OCI-LY1 (cell line): ENCODE measurements at regions not wholly inside any gene's neighbourhood (a gene's known extent, or its start where the extent isn't known, plus 50 kb on each side); places are given as distances from the start of the nearest gene placed in this dataset.

Experiments
- H2AFZ ChIP-seq: fragments of 200-600 bp; sonication (generic), shearing (Covaris generic); 2 replicates; pipeline ENCODE4 v1.6.0; 2014; ENCODE audit warnings: antibody characterized with exemption, mild to moderate bottlenecking, low read length
- H3F3A ChIP-seq: fragments of 200-600 bp; sonication (generic), shearing (Covaris generic); 2 replicates; pipeline ENCODE4 v1.6.0; 2014; ENCODE audit warnings: mild to moderate bottlenecking, antibody characterized with exemption, low read length, moderate library complexity; ENCODE audit not compliant: insufficient read depth
- H3K27ac ChIP-seq: fragments of 200-600 bp; sonication (generic); 2 replicates; pipeline ENCODE4 v1.5.1; 2014; ENCODE audit warnings: low read length, mixed run types, mild to moderate bottlenecking, low read depth; ENCODE audit not compliant: poor library complexity, severe bottlenecking
- H3K27me3 ChIP-seq: fragments of 200-600 bp; sonication (generic); 2 replicates; pipeline ENCODE4 v1.6.0; 2014; ENCODE audit warnings: antibody characterized with exemption, mild to moderate bottlenecking, low read length, moderate library complexity; ENCODE audit not compliant: insufficient read depth
- H3K36me3 ChIP-seq: fragments of 200-600 bp; sonication (generic); 2 replicates; pipeline ENCODE4 v1.6.1; 2014; ENCODE audit warnings: mild to moderate bottlenecking, antibody characterized with exemption, low read length, moderate library complexity, mixed read lengths; ENCODE audit not compliant: insufficient read depth
- H3K4me1 ChIP-seq: fragments of 200-600 bp; sonication (generic); 2 replicates; pipeline ENCODE4 v1.5.1; 2014; ENCODE audit warnings: mild to moderate bottlenecking, low read length, moderate library complexity; ENCODE audit not compliant: insufficient read depth, severe bottlenecking
- H3K4me2 ChIP-seq: fragments of 200-600 bp; sonication (generic), shearing (Covaris generic); 2 replicates; pipeline ENCODE4 v1.6.1; 2014; ENCODE audit warnings: low read length
- H3K4me3 ChIP-seq: fragments of 200-600 bp; sonication (generic); 2 replicates; pipeline ENCODE4 v1.5.1; 2014; ENCODE audit warnings: low read length, low read depth, mild to moderate bottlenecking, mixed read lengths; ENCODE audit not compliant: poor library complexity, severe bottlenecking
- H3K79me2 ChIP-seq: fragments of 200-600 bp; shearing (Covaris generic); 2 replicates; pipeline ENCODE4 v1.6.1; 2016; ENCODE audit warnings: mixed run types, low read length, mixed read lengths; ENCODE audit not compliant: insufficient read depth
- H3K9ac ChIP-seq: fragments of 200-600 bp; sonication (generic), shearing (Covaris generic); 2 replicates; pipeline ENCODE4 v1.6.1; 2014; ENCODE audit warnings: mild to moderate bottlenecking, low read length, mixed read lengths
- H3K9me2 ChIP-seq: fragments of 200-600 bp; sonication (generic), shearing (Covaris generic); 2 replicates; pipeline ENCODE4 v1.6.1; 2014; ENCODE audit warnings: low read depth, mild to moderate bottlenecking, low read length, mixed read lengths
- H3K9me3 ChIP-seq: fragments of 200-600 bp; shearing (Covaris generic); 2 replicates; pipeline ENCODE4 v1.6.1; 2014; ENCODE audit warnings: low read length, mixed read lengths
- H4K20me1 ChIP-seq: fragments of 200-600 bp; sonication (generic), shearing (Covaris generic); 2 replicates; pipeline ENCODE4 v1.6.0; 2016; ENCODE audit warnings: mild to moderate bottlenecking, low read length; ENCODE audit not compliant: insufficient read depth
- CTCF ChIP-seq: fragments of 200-600 bp; sonication (generic), shearing (Covaris generic); IDR thresholded peaks from 2 replicates; pipeline ENCODE4 v1.5.1; 2017; ENCODE audit warnings: mild to moderate bottlenecking, antibody characterized with exemption, low read length, moderate library complexity, mixed read lengths
- EZH2 ChIP-seq: fragments of 200-600 bp; sonication (generic), shearing (Covaris generic); IDR thresholded peaks from 2 replicates; pipeline ENCODE4 v1.8.0; 2017; ENCODE audit warnings: borderline replicate concordance, mixed run types, mild to moderate bottlenecking, antibody characterized with exemption, low read length, moderate library complexity, mixed read lengths

- Histone ChIP-seq H3K27me3 (no peaks in the 10 kb centered on the region), H3K36me3 (no peaks in the 10 kb centered on the region), H3K9ac (no peak overlapping the region), H3F3A (no peaks in the 10 kb centered on the region), H3K4me1 (no peaks in the 10 kb centered on the region), H3K4me3 (no peak overlapping the region), H2AFZ (no peak overlapping the region), H4K20me1 (no peaks in the 10 kb centered on the region), H3K4me2 (no peak overlapping the region), H3K27ac (no peak overlapping the region), H3K9me2 (no peaks in the 10 kb centered on the region), H3K79me2 (no peaks in the 10 kb centered on the region), H3K9me3 (no peaks in the 10 kb centered on the region)
- no peak for TF ChIP-seq CTCF
- no peak for TF ChIP-seq EZH2
Measured at GRCh38 chr14:38342803-38343202, 86.9 kb upstream of the CLEC14A start.

- Histone ChIP-seq H3K9me3 (no peaks in the 10 kb centered on the region), H3K27ac (no peak overlapping the region), H3K4me2 (no peak overlapping the region), H3K9me2 (no peaks in the 10 kb centered on the region), H3K4me1 (no peaks in the 10 kb centered on the region), H2AFZ (0 out of 2 replicates have a peak overlapping the region, but pooled peaks have one; percentile 21), H3K4me3 (no peak overlapping the region), H4K20me1 (no peaks in the 10 kb centered on the region), H3K79me2 (no peaks in the 10 kb centered on the region), H3K36me3 (no peaks in the 10 kb centered on the region), H3F3A (no peaks in the 10 kb centered on the region), H3K9ac (no peak overlapping the region), H3K27me3 (no peaks in the 10 kb centered on the region)
- TF ChIP-seq EZH2 (no peak), CTCF (no peak)
Measured at GRCh38 chr14:38339696-38340095, 83.8 kb upstream of the CLEC14A start.

GRCh38 chr14:38336298-38336697, 80.4 kb upstream of the CLEC14A start:
- TF ChIP-seq CTCF (no peak), EZH2 (no peak)
- no peaks in the 10 kb centered on the region for H4K20me1 ChIP-seq
- H3K9me2 ChIP-seq = no peaks in the 10 kb centered on the region
- no peaks in the 10 kb centered on the region for H3K36me3 ChIP-seq
- H3K9ac ChIP-seq = no peak overlapping the region
- no peak overlapping the region for H3K27ac ChIP-seq
- no peak overlapping the region for H2AFZ ChIP-seq
- H3F3A ChIP-seq = no peaks in the 10 kb centered on the region
- no peaks in the 10 kb centered on the region for H3K79me2 ChIP-seq
- H3K27me3 ChIP-seq = no peaks in the 10 kb centered on the region
- no peak overlapping the region for H3K4me2 ChIP-seq
- H3K4me3 ChIP-seq = no peak overlapping the region
- no peaks in the 10 kb centered on the region for H3K4me1 ChIP-seq
- no peaks in the 10 kb centered on the region for H3K9me3 ChIP-seq
